GM21390 (cell line): ENCODE measurements at regions not wholly inside any gene's neighbourhood (a gene's known extent, or its start where the extent isn't known, plus 50 kb on each side); places are given as distances from the start of the nearest gene placed in this dataset.
"Not testable (repeated sequence)": the region's sequence is repeated elsewhere in the genome, so short reads cannot be mapped to it uniquely, and the experiment has no call there.

Source experiments
- ATAC-seq: cut with Tn5 transposase; IDR thresholded peaks from one replicate; pipeline ENCODE4 v1.9.1; 2021; ENCODE audit not compliant: unreplicated experiment

- no peak for ATAC-seq
Observed at GRCh38 chr7:12456506-12456905, 52.8 kb upstream of the VWDE start.

GRCh38 chr7:12458520-12459131, 55.0 kb upstream of the VWDE start:
- ATAC-seq, result peak; percentile 99

DNA sequence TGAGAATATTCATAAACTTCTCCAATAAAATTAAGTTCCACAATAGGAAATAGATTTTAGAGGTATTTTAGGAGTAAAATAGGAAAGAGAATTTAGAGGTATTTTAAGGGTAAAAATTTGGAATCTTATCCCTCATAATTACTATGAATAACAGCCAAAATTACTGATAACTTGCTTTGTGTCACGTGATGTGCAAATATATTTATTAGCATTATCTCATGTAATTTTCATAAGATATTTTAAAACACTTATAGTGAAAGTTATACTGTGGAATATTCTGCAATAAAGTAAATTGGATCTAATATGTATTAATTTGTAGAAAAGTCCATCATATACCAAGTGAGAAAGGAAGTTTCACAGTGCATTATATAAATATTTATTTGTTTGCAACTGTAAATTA, 64.2 kb upstream of the VWDE start:
- ATAC-seq, result no peak

DNA sequence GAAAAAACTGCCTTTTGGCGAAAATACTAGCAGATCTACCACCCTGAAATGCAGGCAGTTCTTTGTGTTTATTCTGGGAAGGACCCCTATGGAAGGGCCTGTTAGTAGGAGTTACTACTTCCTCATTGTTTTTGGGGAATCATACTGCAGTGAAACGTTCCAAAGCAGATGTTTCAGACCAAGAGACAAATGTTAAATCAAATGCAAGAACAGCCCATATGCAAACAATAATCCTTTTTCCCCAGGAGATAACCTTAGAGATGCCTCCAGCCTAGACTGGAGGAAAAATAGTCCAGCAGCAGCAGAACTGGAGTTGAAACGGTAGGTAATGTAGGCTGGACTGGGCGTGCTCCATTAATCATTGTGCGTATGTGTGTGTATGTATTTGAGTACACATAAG, 65.9 kb upstream of the VWDE start:
- ATAC-seq, result no peak

- ATAC-seq, result no peak
Observed at GRCh38 chr7:12470930-12471329, 67.3 kb upstream of the VWDE start.

GRCh38 chr7:12474035-12474434, 70.4 kb upstream of the VWDE start:
- ATAC-seq, result no peak

DNA sequence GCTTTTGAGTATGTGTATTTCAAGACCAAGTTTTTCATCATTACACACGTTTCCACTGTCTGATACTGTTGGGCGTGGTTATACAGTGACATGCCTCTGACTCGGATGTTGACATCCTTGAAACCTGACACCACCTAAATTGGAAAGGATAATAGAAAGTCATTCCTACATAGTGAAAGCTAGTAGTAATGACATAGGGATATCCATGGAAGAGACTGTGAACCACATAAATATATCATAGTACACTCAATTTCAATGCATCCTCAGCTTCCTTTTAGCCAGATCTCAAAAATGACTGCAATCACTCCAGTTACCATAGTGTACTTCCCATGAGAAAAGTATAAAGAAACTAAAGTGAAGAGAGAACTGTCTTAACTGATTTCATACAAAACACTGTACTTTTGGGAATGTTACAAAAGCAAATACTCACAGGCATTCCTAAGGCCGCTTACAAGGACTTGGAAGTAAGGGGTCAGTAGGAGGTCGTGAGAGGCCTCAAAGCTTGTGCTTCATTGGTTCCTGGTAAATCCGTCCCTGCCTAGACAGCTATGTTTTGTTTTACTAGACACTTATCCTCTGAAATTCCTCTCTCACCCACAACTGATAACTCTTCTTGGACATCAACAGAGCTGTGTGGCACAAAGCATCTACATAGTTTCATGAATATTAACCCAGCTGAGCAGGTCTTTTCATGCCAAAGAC, 71.8 kb upstream of the VWDE start:
- ATAC-seq, result no peak

DNA sequence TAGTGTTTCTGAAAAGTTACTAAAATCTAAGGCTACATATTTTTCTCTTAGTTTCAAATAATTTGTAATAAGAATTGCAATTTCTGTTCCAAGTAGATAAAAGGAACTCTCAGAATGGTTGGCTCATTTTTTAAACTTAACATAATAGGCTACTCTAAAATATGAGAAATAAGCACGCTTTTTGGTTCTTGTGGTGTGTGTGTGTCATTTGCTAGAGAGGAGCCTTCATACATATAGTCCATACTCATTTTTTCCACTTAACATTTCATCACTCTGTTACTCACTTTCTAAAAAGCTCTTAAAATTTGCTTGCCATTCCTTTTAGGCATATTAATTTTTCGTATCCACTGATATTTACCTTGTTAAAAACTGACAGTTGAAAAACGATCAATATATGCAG, 74.0 kb upstream of the VWDE start:
- ATAC-seq, result no peak

DNA sequence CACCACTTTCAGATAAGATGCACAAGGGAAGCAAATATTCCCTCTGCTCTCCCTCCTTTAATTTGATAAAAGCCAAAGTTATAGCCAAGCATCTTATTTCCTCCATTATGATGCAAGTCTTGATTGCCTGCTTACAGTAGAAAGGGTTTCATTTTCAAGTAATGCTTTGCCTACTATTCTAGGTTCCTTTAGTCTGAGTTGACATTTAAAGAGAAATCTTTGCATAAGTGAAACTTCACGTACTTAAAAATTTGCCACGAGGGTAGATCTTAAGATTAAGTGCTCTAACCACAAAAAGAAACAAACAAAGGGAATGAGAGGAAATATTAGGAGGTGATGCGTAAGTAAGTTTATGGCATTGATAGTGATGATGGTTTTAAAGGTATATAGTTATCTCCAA, 78.1 kb upstream of the VWDE start:
- ATAC-seq, result peak; percentile 96

DNA sequence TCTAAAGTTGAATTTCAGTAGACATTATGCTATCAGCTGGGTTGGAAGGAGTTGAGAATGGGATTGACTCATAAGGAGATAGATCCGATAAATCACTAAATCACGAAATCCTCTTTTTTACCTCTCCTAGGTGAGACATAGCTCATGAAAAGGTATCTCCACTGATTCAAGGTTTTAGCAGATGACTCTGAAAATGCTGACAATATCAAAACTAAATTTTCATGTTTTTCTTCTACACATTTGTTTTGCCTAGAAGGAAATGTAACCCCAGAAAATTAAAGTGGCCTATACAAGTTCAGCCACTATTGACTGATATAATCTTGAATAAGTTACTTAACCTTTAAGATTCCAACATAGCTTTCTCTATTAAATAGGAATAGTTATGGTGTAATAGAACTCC, 82.2 kb upstream of the VWDE start:
- ATAC-seq, result no peak

- no peak for ATAC-seq
Observed at GRCh38 chr7:12488341-12488740, 82.2 kb upstream of the SCIN start.

GRCh38 chr7:12490107-12490688, 80.3 kb upstream of the SCIN start:
- peak; percentile 72 for ATAC-seq

GRCh38 chr7:12490940-12491339, 79.6 kb upstream of the SCIN start:
- ATAC-seq, result no peak

DNA sequence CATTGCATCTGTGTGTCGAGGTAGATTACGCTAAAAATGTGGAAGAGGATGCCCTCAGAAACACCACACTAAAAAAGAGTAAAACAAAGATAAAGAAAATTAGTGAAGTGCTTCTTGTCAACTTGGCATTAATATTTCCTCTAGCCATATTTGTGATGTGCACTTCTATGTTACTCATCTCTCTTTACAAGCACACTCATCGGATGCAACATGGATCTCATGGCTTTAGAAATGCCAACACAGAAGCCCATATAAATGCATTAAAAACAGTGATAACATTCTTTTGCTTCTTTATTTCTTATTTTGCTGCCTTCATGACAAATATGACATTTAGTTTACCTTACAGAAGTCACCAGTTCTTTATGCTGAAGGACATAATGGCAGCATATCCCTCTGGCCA, 79.0 kb upstream of the SCIN start:
- ATAC-seq, result no peak

GRCh38 chr7:12493407-12493806, 77.1 kb upstream of the SCIN start:
- ATAC-seq, result no peak

DNA sequence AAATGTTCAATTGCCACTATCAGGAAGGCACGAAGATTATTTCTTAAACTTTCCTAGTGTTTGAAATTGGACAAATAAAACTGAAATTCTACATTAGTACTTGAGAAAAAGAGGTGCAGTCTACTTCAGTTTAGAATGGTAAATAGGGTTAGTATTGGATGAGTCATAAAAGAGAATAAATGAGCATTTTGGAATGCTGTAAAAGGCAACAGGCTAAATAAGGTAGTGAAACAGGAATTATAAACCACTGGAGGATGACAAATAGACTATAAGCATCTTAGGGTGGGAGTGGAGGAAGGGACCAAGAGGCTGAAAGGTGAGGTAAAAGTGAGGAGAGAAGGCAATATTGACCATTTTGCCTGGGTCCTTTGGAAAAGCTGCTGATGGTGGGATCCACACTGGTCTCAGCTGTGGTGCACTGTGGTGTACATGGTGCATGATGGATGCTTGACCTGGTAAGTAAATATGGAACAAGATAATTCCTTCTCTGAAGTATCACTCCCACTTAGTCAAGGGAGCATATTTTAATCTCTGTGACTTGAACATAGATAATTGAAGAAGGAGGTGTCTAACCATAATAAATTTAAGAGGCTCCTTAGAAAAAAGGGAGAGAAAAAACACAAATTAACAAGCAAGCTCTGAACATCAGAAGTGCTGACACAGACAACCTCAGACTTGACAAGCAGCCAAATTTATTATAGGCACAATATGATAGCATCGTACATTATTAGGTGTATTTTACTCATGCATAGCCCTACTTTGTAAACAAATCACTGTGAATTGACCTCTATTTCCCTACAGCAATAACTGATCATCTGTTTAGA, 76.4 kb upstream of the SCIN start:
- no peak for ATAC-seq

- ATAC-seq, result no peak
Observed at GRCh38 chr7:12494687-12495024, 75.9 kb upstream of the SCIN start.

DNA sequence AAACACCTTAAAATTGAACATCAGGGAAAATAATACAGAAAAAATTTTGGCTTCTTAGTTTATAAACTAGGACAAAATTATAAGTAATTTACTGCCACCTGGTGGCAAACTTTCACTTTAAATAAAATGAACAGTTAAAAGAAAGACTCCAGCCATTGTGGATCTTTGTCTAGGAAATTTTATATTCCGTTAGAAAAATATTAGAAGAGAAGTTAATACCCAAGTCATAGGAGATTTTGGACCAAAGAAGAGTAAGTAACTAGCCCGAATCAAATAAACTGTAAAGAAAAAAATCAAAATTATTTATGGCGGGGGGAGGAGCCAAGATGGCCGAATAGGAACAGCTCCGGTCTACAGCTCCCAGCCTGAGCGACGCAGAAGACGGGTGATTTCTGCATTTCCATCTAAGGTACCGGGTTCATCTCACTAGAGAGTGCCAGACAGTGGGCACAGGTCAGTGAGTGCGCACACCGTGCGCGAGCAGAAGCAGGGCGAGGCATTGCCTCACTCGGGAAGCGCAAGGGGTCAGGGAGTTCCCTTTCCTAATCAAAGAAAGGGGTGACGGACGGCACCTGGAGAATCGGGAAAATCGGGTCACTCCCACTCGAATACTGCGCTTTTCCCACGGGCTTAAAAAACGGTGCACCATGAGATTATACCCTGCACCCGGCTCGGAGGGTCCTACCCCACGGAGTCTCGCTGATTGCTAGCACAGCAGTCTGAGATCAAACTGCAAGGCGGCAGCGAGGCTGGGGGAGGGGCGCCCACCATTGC, 73.4 kb upstream of the SCIN start:
- ATAC-seq, result not testable (repeated sequence)

GRCh38 chr7:12504149-12504548, 66.4 kb upstream of the SCIN start:
- ATAC-seq, result peak; percentile 69

DNA sequence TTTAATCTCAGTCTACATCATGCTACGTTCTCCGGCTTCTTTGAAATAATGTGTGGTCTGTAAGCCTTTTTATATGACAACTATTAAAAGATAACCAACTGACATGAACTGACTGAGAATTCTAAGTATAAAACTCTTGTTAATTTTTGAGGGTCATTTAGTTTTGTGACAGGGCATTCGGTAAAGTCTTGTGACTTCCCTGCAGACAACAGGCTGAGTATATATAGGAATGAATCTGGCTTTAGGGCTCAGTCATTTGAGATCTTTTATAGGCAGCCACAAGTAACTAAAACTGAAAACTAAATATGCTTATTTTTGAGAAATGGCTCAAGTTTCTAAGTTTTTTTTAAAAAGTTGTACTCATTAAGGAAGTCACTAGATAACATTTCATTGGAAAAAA, 62.5 kb upstream of the SCIN start:
- ATAC-seq, result no peak

- no peak for ATAC-seq
Observed at GRCh38 chr7:12508554-12508953, 62.0 kb upstream of the SCIN start.
